HG03469 (cell line): ENCODE measurements at regions not wholly inside any gene's neighbourhood (a gene's known extent, or its start where the extent isn't known, plus 50 kb on each side); places are given as distances from the start of the nearest gene placed in this dataset.

Experiments
- ATAC-seq: cut with Tn5 transposase; IDR thresholded peaks from one replicate; pipeline ENCODE4 v1.9.1; 2021; ENCODE audit warnings: mild to moderate bottlenecking, moderate library complexity, moderate number of reproducible peaks; ENCODE audit not compliant: unreplicated experiment

DNA sequence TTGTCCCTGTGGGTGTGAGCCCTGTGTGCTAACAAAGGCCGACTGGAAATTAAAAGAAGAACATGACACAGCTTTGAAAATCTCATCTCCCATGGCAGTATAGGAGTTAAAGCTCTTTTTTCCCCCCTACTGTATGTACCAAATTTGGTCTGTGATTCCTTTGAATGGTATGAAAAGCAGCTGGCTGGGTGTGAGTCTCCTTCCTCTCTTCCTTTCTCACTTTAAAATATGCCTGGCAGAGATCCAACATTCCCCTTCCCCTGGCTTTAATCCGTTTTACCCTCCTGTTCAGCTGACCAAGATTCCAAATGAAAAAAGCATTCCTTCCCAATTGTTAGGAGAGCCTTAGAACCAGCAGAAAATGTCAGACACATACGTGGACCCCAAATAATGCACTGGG is 225.0 kb upstream of the CELF2 start:
- ATAC-seq = no peak

DNA sequence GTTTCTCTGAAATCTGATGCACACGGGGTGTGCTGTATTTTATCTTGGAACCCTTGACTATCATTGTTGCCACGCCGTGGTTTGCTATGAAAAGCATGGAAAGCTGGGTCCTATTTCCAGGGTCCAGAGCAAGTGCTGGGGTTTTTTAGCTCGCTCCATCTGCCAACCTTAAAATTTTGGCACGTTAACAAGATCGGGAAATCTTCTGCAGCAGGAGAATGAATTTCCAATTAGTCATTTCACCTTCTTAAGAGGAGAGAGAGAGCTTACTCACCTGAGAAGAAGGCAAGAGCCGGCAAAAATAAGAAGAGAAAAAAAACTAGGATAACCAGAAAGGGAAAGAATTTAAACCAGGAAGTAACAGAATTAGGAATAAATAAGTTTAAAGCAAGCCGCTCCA is 223.6 kb upstream of the CELF2 start:
- ATAC-seq = no peak

DNA sequence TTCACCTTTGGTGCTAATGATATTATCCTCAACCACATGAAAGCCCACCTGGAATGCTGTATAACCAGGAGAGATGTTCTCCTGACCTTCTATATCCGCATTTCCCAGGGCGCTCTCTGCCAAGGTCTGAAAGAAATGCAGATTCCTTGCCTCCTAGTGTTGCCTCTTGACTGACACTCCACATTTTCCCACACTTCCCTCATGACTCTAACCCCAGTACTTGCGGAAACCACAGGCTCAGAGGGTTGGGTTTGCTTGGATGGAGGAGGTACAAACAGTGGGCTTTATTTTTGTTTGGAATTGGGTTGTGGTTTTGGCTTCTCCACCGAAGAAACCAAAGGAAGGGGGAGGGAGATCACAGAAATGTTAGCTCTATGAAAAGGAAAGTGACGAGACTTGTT is 222.9 kb upstream of the CELF2 start:
- ATAC-seq = no peak

DNA sequence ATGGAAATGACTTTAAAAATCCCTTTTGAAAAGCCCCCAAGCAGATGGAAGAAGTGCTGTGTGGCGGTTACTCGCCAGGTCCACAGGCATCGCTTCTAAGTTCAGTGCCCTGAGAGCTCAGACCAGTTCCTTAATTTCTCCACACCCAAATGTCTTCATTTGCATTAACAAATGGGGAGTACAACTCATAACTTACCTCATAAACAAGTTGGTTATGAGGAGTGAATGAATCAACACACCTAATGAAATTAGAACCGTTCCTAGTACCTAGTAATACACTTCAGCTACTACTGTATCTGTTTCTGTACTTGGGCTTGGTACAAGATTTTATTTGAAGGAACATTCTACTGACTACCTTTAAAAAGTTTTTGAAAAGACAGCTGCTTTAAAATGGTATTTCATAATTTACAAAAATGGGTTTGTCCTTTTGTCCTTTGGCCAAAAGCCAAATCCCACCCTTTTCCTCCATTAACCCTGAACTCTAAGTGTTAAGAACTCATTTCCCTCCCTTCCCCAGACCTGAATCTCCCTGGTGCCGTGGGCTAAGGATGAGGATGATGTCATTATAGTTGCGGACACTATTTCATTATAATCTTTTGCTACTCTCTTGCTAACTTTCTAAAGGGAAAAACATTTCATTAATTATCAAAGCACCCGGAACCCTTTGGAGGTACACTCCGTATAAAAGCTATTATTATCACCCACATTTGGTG is 221.5 kb upstream of the CELF2 start:
- ATAC-seq = no peak

DNA sequence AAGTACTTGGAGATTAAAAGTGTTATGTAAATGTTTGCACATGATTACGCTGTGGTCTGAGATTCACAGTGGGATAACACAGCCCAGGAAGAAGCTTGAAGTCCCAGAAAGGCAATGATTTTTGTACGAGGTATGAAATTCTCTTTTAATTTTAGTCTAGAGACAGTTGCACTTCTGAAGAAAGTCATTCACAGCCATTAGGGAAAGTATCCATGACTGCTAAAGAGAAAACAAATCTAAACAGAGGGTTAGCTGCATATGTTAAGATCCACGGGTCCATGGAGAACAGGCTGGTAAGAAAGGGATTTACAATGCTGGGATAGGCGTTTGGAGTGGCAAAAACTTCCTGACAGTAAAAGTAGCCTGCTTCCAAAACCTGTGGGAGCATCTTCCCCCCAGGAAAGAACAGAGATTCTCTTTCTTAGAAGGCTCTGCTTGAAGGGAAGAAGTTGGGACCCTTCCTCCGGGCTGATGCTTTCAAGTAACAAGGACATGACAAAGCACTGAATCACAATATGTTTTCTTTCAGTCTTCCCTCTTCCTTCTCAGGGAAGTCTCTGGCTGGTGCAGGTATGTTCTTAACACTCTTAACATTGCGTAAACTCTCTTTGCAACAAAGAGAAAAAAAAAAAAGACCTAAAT is 220.8 kb upstream of the CELF2 start:
- ATAC-seq = no peak

DNA sequence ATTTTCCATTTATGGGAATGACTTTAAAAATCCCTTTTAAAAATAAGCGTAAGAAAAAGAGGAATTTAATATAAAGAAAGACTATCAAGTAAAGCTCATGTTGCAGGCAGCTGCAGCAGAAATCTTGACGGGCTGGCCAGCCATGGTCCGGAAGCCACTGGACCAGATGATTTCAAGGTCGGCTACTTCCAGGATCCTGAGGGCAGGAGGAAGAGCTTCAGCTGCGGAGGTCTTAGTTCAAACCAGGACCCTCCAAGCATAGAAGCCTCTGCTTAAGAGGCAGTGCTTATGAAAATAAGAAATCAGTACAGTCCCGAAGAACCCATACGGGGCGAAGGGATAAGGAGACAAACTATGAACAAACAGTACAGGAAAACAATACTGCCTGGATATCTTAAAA is 220.2 kb upstream of the CELF2 start:
- no peak for ATAC-seq

DNA sequence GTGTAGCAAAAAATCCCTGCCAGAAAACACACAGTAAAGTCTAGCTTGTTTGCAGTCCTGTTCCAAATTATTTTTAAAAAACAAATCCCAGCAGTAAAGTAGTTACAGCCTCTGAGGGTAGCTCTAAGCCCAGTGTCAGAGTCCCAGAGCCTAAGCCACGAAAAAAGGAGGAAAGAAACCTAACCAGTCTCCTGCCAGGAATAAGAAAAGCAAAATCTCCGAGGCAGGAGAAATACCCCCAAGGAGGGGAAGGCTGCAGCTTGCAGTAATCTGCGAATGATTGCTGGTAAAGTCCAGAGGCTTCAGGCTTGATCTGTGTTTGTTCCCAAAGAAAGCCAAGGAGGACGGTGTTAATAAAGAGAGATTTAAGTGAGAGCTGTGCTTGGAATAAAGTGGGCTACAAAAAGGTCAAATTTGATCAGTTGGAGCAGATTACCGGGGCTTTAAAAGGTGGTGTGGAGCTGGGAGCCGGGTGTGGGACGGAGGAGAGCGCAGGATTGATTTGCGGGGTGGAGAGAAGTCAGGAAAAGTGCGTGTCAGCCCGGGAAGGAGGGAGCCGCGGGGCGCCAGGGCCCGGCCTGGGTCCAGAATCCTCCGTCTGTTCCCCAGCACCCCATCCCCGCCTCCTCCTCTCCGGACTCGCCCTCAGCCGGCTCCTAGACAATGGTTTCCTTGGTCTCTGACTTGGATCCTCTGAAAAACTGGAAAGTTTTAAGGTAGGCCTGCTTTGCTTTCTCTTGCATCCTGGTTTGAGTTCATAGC is 219.4 kb upstream of the CELF2 start:
- ATAC-seq = no peak

DNA sequence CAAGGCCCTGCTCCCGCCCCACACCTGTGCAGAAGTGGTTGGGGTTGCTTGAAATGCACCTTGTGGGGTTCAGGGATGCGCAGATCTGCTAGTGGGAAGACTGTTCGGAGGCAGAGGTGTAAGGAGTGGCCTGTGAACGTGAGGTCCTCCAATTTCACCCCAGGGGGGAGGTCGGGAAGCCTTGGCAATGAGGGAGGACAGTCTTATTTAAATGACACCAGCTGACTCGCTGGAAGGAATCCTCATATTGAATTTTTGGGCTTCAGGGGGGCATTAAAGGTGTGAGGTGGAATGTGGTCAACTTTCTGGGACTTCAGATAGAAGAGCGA is 218.8 kb upstream of the CELF2 start:
- no peak for ATAC-seq

DNA sequence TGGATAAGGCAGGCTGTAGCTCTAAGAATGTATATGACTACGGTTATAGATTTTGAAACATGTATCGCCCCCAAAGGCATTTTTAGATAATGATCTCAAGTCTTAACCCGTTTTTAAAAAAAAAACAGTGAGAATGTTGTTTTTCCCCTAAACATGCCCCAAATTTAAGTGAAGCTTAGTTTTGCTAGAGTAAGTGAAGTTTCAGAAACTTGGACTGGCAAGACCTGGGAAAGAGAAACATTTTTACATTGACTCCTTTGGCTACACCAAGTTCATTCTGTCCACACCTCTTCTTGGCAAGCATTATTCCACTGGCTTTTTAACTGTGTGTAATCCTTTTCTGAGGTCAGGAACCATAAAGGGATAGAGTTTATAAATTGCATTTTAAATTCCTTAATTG is 216.7 kb upstream of the CELF2 start:
- no peak for ATAC-seq

DNA sequence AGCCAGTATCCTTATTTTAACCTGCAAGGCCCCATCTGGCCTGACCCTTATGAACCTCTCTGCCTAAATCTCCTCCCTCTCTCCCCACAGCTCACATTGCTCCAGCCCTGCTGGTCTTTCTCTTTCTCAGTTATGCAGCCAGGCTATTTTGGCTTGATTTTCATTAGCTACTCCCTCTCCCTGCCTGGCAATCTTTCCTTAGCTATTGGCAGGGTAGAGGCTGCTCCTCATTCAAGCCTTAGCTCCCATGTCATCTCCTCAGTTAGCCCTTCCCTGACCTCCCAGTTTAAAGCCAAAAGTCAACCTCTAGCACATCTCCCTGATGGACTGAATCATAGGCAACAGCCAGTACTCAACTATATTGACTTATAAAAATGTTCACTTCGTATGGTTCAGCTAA is 214.4 kb upstream of the CELF2 start:
- ATAC-seq = no peak

DNA sequence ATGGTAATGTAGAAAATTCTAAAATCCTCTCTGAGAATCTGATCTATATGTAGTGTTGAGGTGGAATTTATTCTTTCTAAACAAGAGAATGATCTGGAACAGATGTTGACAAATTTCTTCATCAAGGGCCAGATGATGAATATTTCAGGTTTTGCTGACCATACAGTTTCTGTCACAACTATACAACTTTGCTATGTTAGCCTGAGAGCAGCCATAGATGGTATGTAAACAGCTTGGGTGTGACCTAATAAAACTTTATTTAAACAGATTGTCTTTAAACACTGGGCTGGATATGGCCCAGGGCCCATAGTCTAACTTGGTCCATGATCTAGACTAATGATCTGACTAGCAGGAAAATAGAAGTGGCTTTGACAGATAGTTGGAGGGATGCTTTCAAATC is 213.6 kb upstream of the CELF2 start:
- no peak for ATAC-seq

DNA sequence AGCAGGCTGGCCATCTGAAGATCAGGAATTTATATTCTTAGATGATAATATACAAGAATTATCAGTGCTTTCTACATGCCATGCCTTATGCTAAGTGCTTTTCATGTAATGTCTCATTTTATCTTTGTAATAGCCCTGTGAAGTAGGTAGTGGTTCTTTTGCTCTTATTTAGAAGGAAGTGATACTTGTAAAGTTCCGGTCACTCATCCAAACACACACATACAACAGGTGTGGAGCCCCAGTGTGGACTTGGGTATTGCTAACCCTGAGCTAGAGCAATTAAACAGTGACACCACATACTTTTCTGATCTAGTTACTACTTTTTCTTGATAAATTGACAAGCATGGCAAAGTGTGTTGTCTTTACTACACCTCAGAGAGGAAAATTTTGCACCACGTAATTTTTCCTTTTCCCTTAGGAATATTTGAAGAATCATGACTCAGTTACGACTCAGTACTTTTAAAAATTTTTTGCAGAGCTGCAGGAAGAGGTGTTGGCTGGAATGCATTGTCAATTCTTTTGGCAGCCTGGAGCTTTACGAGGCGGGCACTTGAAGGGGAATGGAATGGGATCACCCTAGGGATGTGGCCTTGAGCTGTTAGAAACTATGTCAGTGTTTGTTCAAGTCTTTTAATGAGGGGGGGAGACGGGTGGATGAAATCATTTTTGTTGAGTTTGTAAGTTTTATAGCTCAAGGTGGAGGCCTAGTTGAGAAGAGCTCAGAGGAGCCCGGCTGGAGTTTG is 212.5 kb upstream of the CELF2 start:
- no peak for ATAC-seq

DNA sequence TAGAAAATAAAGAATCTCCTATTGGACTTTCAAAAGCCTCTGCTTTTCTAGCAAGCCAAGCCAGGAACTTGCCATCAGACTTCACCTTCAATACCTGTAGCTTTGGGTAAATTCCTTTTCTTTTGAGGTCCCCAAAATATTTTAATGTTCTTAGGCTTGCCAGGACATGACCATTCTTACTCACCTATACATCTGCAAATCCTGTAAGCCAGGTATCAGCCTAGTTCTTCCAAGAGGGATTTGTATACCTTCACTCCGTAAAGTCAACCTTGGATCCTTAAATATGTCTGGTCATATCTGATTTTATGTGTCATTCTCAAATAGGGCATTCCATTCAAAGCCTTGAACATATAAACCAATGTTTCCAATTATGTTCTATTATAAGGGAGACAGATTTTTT is 210.6 kb upstream of the CELF2 start:
- ATAC-seq = no peak

DNA sequence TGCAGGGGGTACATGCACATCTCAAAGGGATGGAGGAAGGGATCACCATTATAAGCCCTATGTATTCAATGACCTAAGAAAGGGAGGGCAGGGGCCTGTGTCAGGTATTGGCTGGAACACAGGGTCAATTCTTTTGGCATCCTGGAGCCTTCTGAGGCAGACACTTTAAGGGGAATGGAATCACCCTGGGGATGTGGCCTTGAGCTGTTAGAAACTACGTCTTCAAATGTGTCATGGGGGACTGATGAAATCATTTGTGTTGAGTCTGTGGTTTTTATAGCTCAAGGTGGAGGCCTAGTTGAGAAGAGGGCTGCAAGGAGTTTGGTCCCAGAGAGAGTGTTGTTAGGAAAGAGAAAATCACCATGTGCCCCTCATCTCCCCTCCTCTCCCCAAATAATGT is 206.1 kb upstream of the CELF2 start:
- ATAC-seq = no peak

DNA sequence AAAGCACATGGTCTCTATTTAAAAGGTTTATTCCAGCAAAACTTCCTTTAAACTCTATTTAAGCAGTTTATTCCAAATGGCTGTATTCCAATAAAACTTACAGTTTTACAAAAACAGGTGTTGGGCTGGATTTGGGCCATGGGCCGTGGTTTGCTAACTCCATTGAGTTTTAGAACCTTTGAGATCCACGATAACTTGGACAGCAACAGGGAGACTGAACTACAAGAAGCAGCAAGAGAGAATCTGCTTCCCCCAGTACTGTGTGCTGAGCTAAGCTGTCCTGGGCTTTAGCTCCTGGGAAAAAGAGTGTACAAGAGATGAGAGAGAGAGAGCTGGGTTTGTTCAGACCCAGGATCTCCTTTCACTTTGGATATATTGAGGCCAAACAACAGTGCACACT is 204.0 kb upstream of the CELF2 start:
- no peak for ATAC-seq

DNA sequence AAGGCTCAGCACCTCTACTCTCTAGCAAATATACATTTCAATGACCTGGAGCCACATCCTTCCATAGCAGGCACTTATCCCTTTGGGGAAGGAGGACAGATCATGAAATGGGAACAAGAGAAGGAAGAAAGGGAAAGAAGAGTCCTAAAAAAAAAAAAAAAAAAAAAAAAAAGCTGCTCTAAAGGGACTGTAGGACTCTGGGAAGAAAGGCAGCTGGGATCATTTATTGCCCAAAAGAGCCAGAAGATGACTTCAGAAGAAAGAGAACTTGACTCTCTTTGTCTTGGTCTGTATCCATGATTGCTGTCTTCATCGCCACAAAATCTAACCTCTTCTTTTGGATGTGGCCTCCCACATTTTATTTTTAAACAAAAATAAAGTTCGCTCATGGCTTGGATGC is 203.6 kb upstream of the CELF2 start:
- ATAC-seq = no peak

DNA sequence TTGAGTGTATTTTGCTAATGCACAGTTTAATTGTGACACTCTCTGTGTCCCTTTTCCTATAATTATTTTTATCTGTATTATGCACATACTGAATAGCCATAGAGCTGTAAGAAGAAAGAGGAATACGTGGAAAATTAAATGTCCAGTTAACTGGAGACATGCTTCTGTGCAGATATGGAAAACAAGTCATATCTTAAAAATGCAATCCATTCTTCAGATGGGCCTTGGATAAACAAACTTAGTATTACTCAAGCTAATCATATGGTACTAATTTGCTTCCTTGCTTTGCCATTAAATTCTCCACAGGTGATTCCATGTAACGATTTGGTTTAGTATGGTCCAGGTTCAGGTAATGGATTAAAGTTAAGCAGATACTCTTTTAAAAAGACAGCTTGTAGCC is 201.2 kb upstream of the CELF2 start:
- ATAC-seq = no peak

DNA sequence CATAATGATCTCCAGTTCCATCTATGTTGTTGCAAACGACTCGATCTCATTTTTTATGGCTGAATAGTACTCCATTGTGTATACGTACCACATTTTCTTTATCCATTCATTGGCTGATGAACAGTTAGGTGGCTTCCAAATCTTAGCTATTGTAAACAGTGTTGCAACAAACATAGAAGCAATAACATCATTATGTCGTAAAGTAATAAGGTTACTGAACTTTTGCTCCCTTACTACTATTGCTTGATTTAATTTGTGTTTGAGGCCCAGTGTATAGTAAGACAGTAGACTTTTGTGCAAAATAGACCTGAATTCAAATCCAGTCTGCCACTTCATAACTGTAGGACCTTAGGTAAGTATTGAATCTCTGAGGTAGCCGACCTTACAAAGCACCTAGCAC is 200.1 kb upstream of the CELF2 start:
- ATAC-seq = no peak

DNA sequence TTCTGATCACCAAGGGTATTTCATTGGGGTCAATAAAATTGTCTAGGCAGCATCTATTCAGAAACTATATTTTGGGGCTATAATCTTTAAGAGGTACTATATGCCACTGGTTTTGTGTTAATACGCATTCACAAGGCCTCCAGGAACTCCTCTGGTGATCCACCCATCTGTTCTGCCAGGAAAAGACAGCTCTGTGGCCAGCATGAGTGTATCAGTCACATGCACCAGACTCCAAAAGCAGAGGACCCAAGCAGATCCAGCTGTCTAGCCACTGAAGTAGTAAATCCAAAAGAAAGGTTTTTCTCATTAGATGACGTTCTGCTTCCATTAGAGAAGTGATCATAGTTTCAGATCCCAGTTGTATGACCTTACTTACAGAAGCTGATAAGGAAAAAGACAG is 199.6 kb upstream of the CELF2 start:
- no peak for ATAC-seq

DNA sequence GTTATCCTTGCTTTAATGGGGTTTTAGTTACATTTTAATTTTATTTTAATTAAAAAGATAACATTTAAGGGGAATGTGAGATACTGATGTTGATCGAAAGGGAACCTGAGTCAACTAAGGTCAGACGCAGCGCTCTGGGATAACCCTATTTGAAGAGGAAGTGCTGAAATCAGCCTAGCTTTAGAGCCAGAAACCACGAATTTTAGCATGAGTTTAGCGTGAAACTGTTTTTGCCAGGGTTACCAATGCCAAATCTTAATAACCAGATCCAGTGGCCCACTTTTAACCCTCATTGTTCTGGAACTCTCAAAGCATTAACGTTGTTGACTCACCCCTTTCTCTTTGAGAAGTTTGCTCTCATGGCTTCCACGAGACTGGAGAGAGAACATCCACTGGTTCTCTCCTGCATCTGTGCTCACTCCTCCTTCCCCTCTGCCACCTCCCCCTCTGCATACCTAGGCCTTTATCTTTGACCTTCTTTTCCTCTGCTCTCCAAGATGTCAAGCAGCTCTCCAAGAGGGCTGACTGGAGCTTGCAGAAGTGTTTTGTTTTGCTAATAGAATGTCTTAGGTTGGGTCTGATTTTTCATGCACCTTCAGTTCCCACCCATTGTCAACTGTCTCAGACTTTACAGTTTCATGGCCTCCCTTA is 198.3 kb upstream of the CELF2 start:
- no peak for ATAC-seq

DNA sequence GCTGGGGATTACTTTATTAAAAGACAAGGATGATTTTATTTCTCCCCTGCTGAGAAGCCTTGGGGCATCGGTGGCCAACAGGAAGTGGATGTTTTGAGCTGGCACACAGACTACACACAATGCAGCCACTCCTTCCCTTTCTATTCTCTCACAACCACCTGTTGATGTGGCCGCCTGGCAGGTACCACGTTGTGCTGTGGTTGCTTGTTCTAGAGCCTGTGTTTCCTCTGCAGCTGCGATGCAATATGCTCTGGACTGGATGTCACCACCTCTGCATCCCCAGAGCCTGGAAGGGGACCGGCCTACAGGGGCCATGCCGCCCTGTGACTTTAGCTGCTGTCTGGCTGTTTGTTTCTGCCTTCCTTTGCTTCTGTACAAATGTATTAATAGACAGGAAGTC is 195.7 kb upstream of the CELF2 start:
- ATAC-seq = no peak
